GM23338 (cell line): ENCODE measurements at regions not wholly inside any gene's neighbourhood (a gene's known extent, or its start where the extent isn't known, plus 50 kb on each side); places are given as distances from the start of the nearest gene placed in this dataset.

Source experiments
- CREB1 ChIP-seq: fragments of 250-450 bp; sonication (Bioruptor Pico); IDR thresholded peaks from 2 replicates; pipeline ENCODE4 v1.5.0; 2020; ENCODE audit warnings: low read depth, mild to moderate bottlenecking, moderate library complexity
- CTCF ChIP-seq, 2 experiments: fragments of 200-600 bp in 1 of 2; sonication (generic) in 1 of 2; conservative IDR thresholded peaks; 2 replicates each; pipeline versions ENCODE4 v1.5.1 to v1.6.1; 2016 to 2017; ENCODE audit warnings: antibody characterized with exemption in 2 of 2, low read depth in 2 of 2, mild to moderate bottlenecking in 2 of 2, moderate library complexity in 1 of 2
- EZH2 ChIP-seq: fragments of 200-600 bp; sonication (generic); IDR thresholded peaks from one replicate; pipeline ENCODE4 v1.8.0; 2017; ENCODE audit warnings: antibody characterized with exemption, mild to moderate bottlenecking, low read depth; ENCODE audit not compliant: unreplicated experiment
- EZH2phosphoT487 ChIP-seq: fragments of 200-600 bp; sonication (generic); IDR thresholded peaks from one replicate; pipeline ENCODE4 v1.8.1; 2018; ENCODE audit warnings: antibody characterized with exemption; ENCODE audit not compliant: unreplicated experiment
- JUNB ChIP-seq: IDR thresholded peaks from one replicate; pipeline ENCODE4 v1.6.1; 2016; ENCODE audit warnings: antibody characterized with exemption; ENCODE audit not compliant: unreplicated experiment
- NANOG ChIP-seq: IDR thresholded peaks from 2 replicates; pipeline ENCODE4 v1.6.1; 2016; ENCODE audit warnings: antibody characterized with exemption, borderline replicate concordance
- POLR2AphosphoS5 ChIP-seq: IDR thresholded peaks from 2 replicates; pipeline ENCODE4 v1.6.1; 2016; ENCODE audit warnings: antibody characterized with exemption, low read depth
- REST ChIP-seq: IDR thresholded peaks from one replicate; pipeline ENCODE4 v1.6.1; 2018; ENCODE audit warnings: antibody characterized with exemption; ENCODE audit not compliant: unreplicated experiment
- STAT1 ChIP-seq: IDR thresholded peaks from one replicate; pipeline ENCODE4 v1.6.1; 2016; ENCODE audit warnings: antibody characterized with exemption; ENCODE audit not compliant: unreplicated experiment
- ZNF114 ChIP-seq: fragments of 250-450 bp; sonication (Bioruptor Pico); IDR thresholded peaks from 2 replicates; pipeline ENCODE4 v1.5.0; 2020; ENCODE audit warnings: mild to moderate bottlenecking, moderate library complexity

- TF ChIP-seq NANOG (no peak), CTCF (conservative IDR thresholded peaks at IDR 0.05; ENCODE audit: low read depth in 2 of 2) (no peak), POLR2AphosphoS5 (no peak), EZH2 (no peak), CREB1 (CRISPR knock-in tag) (no peak), ZNF114 (CRISPR knock-in tag) (no peak), EZH2phosphoT487 (no peak), REST (no peak), STAT1 (no peak), JUNB (no peak)
These were observed 268.4 kb downstream of the DLEU7 start for GRCh38 chr13:50575138-50575537.
